GM18519 (cell line): ENCODE measurements at regions not wholly inside any gene's neighbourhood (a gene's known extent, or its start where the extent isn't known, plus 50 kb on each side); places are given as distances from the start of the nearest gene placed in this dataset.
"Not testable (repeated sequence)": the region's sequence is repeated elsewhere in the genome, so short reads cannot be mapped to it uniquely, and the experiment has no call there.

ENCODE experiments used
- ATAC-seq: cut with Tn5 transposase; IDR thresholded peaks from one replicate; pipeline ENCODE4 v1.9.1; 2021; ENCODE audit warnings: mild to moderate bottlenecking, moderate library complexity; ENCODE audit not compliant: unreplicated experiment, low FRiP score

GRCh38 chr3:145286937-145287336 lies 874.0 kb downstream of the PLOD2 start:
- ATAC-seq, result peak; percentile 90

GRCh38 chr3:145290010-145290409 lies 871.0 kb downstream of the PLOD2 start:
- ATAC-seq, result no peak

DNA sequence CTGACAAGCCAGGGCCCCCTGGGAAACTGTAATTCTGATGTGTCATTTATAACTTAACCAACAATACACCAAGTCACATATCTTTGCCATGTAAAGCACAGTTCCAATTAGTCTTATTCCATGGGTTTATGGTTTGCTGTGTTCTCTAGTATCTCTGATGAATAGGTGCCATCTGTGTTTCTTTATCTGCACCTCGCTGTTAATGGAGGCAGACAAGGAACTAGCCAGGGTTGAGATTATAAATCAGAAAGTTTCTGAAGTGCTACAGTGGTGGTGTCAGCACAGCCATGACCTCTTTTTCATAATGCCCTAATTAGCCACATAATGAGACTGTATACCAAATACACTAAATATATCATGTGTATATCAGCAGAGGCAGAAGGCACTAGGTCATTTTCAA lies 866.4 kb downstream of the PLOD2 start:
- no peak for ATAC-seq

DNA sequence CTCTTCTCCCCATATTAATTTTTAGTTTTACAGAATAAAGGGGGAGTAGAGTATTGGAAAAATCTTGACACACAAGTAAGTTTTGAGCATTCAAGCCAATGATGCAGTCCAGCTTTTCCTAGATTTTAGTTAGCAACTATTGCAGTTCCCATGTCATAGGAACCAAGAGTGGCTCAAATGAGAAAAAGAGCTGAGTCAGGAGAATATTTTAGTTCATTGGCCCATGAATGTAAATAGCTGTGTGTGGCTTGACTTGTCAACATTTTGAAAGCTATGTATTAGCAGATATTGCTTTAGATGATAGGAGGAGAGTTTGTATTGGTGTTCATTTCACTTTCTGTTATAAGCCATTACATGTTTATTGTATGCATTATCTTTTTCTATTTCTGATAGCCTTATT lies 853.7 kb downstream of the PLOD2 start:
- no peak for ATAC-seq

DNA sequence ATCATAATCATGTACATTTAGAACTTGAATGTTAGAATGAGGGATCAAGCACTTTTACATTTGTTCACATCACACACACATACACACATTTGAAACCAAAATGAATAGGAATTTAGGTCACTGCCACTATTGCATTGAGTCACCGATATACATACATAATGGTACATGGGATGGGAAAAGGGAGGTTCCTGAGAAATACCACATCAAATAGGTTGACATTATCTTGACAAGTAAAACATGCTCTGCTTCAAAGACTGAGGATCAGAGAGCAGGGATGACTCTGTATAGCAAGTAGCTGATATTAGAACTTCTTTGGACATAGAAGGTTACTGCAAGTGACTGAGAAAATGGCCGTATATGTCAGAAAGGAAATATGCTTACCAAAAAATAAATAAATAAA lies 847.2 kb downstream of the PLOD2 start:
- no peak for ATAC-seq

GRCh38 chr3:145316253-145316652 lies 844.7 kb downstream of the PLOD2 start:
- ATAC-seq, result not testable (repeated sequence)

DNA sequence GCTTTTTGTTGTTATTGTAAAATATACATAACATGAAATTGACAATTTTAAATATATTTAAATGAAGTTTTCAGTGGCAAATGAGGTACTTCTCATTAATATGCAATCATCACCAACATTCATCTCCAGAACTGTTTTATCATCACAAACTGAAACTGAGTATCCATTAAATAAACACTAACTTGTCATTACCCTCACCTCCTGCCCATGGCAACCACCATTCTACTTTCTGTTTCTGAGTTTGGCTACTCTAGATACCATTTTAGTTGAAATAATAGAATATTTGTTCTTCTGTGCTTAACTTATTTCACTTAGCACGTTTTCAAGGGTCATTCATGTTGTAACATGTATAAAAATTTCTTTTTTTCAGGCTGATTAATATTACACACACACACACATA lies 834.3 kb downstream of the PLOD2 start:
- no peak for ATAC-seq

GRCh38 chr3:145333427-145333826 lies 827.6 kb downstream of the PLOD2 start:
- not testable (repeated sequence) for ATAC-seq

DNA sequence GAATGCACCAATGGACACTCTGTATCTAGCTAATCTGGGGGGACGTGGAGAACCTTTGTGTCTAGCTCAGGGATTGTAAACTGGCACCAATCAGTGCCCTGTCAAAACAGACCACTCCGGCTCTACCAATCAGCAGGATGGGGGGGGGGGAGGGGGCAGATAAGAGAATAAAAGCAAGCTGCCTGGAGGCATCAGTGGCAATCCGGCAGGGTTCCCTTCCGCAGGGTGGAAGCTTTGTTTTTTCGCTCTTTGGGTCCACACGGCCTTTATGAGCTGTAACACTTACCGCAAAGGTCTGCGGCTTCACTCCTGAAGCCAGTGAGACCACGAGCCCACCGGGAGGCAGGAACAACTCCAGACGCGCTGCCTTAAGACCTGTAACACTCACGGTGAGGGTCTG lies 827.1 kb downstream of the PLOD2 start:
- no peak for ATAC-seq

DNA sequence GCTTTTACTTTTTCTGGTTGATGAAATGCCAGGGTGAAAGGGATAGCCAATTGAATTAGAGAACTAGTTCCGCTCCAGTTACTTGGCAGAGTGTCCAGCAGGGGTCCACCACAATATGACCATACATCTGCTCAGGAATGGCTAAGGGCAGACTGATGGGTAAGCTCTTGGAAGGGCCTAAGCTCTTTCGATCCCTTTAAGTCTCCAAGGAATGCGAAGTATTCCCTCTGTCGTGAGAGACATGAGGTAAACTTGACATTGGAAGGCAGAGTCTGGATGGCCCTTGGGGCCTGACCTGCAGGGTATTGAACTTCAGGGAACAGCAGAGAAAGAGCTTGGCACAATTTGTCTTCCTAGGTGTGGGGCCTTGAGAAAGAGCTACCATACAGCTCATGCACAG lies 805.8 kb downstream of the PLOD2 start:
- ATAC-seq, result no peak

DNA sequence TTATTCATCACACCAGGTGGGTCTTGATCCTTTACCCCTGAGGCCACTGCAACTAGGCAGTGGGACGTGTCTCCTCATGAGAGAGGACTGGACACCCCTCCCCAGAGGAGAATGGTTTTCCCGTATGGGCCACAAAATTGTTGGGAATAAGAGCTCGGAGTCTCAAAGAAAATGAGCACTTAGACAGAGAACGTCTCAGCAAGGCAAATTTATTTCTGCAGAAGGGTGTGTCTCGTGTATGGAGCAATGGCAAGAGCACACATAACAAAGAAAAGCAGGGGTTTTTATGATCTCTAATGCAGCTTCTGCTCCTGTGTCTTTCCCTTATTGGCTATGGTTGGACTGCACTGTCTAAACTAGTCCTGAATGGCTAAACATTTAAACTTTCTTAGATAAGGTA lies 803.5 kb downstream of the PLOD2 start:
- ATAC-seq, result no peak

- no peak for ATAC-seq
Observed at GRCh38 chr3:145359040-145359439, 801.9 kb downstream of the PLOD2 start.

DNA sequence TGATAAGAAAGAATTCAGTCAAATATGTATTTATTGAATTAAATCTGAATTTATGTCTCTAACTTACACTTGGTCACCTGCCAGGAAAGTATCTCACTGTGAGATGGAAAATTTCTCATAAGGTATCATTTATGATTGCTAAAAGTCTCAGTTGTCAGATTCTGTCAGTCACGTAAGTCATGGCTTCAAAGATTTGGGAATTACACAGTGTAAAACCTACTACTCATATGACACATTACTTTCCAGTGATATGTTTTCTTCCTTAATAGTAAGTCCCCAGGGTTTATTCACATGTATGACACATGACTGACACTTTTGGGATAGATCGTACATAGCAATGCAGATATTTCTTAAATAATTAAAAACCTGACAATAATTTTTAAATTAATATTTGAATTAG lies 792.2 kb downstream of the PLOD2 start:
- ATAC-seq, result no peak

DNA sequence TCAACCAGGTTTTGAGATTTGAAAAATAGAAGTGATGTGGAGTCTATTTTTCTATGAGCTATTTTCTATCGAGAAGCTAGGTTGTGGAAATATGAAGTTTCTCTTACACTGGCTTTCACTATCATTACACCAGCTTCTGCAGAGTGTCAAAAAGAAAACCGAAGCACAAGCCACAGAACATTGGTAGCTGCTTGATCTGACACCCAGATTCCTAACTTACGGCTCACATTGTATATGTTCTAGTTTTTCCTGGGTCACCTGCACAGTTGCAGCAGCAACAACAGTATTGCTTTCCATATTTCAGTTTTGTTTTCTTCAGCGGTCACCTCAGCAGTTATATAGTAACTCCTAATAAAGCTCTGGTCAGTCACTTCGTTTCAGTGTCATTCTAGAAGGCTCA lies 790.1 kb downstream of the PLOD2 start:
- no peak for ATAC-seq

GRCh38 chr3:145377301-145377700 lies 783.7 kb downstream of the PLOD2 start:
- no peak for ATAC-seq

- ATAC-seq, result no peak
Observed at GRCh38 chr3:145383416-145383815, 777.6 kb downstream of the PLOD2 start.

DNA sequence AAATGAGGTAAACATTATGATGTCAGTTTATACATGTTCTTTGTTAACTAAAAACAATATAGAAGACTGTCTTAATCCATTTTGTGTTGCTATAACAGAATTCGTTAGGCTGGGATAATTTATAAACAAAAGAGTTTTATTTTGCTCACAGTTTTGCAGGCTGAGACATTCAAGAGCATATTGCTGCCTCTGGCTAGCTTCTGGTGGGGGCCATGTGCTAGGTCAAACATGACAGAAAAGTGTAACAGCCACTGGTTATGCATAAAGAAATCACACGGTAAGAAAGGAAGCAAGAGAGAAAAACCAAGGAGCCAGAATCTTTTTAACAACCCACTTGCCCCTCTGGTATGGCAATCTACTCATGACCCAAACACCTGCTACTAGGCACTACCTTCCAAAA lies 776.7 kb downstream of the PLOD2 start:
- no peak for ATAC-seq

GRCh38 chr3:145387211-145387610 lies 773.8 kb downstream of the PLOD2 start:
- no peak for ATAC-seq

GRCh38 chr3:145395421-145395820 lies 765.6 kb downstream of the PLOD2 start:
- no peak for ATAC-seq

DNA sequence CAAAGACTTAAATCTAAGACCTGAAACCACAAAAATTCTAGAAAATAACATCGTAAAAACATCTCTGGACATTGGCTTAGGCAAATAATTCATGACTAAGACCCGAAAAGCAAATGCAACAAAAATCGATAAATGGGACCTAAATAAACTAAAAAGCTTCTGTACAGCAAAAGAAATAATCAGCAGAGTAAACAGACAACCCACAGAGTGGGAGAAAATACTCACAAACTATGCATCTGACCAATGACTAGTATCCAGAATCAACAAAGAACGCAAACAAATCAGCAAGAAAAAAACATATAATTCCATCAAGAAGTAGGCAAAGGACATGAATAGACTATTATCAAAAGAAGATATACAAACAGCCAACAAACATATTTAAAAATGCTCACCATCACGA lies 749.4 kb downstream of the PLOD2 start:
- ATAC-seq, result no peak

- no peak for ATAC-seq
Observed at GRCh38 chr3:145417678-145418077, 743.3 kb downstream of the PLOD2 start.

DNA sequence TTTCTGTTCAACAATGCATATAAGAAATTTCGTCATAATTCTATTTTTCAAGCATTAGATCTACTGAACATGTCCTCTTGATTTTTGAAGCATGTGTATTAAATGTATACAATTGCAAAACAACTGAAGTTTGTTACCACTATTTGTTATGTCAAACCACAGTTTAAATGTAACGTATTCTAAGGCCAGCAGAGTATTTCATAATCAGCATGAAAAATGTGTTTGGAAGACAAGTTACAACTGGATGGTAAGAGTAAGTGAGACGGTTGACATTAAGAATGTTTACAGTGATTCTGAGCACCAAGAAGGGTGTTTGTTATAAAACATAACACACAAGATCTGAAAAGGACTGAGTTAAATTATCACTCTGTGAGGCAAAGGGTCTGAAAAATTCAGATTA lies 738.4 kb downstream of the PLOD2 start:
- ATAC-seq, result no peak

DNA sequence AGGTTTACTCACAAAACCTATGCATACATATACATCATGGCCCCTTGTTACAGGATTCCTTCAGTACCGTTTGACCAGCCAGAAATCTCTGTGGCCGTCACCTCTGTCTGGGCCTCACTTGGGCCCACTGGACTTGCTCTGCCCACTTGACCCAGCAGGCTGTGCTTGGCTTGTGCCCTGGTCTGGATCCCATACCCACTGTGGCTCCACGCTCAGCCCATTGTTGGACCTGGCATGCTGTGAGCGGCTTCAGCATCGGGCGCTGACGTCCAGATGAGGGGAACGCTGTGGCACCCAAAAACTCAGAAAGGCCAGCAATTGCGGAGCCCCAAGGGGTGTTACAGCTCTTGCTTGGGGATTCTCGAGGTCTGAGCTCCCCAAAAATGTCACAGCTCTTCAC lies 733.6 kb downstream of the PLOD2 start:
- no peak for ATAC-seq

DNA sequence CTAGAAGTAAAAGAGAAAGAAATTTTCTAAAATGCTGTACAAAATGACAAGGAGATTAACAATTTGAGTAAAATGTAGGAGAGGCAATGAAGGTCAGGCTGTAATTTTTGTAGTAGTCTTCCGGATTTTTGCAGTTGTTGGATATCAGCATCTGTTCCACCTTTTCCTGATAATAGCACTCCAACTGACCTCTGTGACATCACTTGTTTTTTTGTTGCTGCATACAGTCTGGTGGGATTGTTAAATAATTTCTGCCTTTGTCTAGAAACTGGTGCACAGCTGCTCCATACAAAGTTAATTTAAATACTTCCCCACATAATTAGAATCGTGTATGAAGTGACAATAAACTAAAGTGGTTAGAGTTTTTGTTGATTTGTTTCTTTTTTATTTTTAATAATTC lies 731.4 kb downstream of the PLOD2 start:
- no peak for ATAC-seq
